ENCODE measurements at regions not wholly inside any gene's neighbourhood (a gene's known extent, or its start where the extent isn't known, plus 50 kb on each side); places are given as distances from the start of the nearest gene placed in this dataset.

- Histone ChIP-seq H3K27ac (no peak overlapping the region), H3K36me3 (no peaks in the 10 kb centered on the region), H3K27me3 (no peaks in the 10 kb centered on the region), H3K9me3 (no peaks in the 10 kb centered on the region), H3K4me3 (no peak overlapping the region), H3K4me1 (no peaks in the 10 kb centered on the region)
- no peak for TF ChIP-seq POLR2A (IDR thresholded peaks at IDR 0.05)
- TF ChIP-seq EP300 (IDR thresholded peaks at IDR 0.05) = no peak
- TF ChIP-seq CTCF (IDR thresholded peaks at IDR 0.05) = no peak
- 19 to 24% methylated on average over 4 of the region's 4 CpGs for WGBS, 2 donors
- no peak for DNase-seq (ENCODE audit: low spot score in 2 of 2)
Measured at GRCh38 chr22:48147404-48147803, 1385.0 kb downstream of the TBC1D22A start.

GRCh38 chr22:48146426-48146825, 1384.0 kb downstream of the TBC1D22A start:
- Histone ChIP-seq H3K27ac (no peak overlapping the region), H3K36me3 (no peaks in the 10 kb centered on the region), H3K4me3 (no peak overlapping the region), H3K27me3 (no peaks in the 10 kb centered on the region), H3K9me3 (no peaks in the 10 kb centered on the region), H3K4me1 (no peaks in the 10 kb centered on the region)
- TF ChIP-seq POLR2A (IDR thresholded peaks at IDR 0.05) = no peak
- no peak for TF ChIP-seq CTCF (IDR thresholded peaks at IDR 0.05)
- TF ChIP-seq EP300 (IDR thresholded peaks at IDR 0.05) = no peak
- no peak for DNase-seq (ENCODE audit: low spot score in 2 of 2)
- 79 to 85% methylated on average over 6 of the region's 6 CpGs for WGBS, 2 donors

- no peaks in the 10 kb centered on the region for H3K27me3 ChIP-seq
- no peaks in the 10 kb centered on the region for H3K4me1 ChIP-seq
- no peak overlapping the region for H3K4me3 ChIP-seq
- no peaks in the 10 kb centered on the region for H3K9me3 ChIP-seq
- no peaks in the 10 kb centered on the region for H3K36me3 ChIP-seq
- H3K27ac ChIP-seq = no peak overlapping the region
- 58 to 64% methylated on average over 7 of the region's 7 CpGs for WGBS, 2 donors
- TF ChIP-seq CTCF (IDR thresholded peaks at IDR 0.05) = no peak
- no peak for TF ChIP-seq EP300 (IDR thresholded peaks at IDR 0.05)
- TF ChIP-seq POLR2A (IDR thresholded peaks at IDR 0.05) = no peak
- DNase-seq (ENCODE audit: low spot score in 2 of 2) = no peak
Measured at GRCh38 chr22:48145738-48146137, 1383.3 kb downstream of the TBC1D22A start.

- H3K27me3 ChIP-seq = no peaks in the 10 kb centered on the region
Measured at GRCh38 chr22:48144318-48144717, 1381.9 kb downstream of the TBC1D22A start.

GRCh38 chr22:48143856-48144255, 1381.4 kb downstream of the TBC1D22A start:
- no peaks in the 10 kb centered on the region for H3K9me3 ChIP-seq
- TF ChIP-seq CTCF (IDR thresholded peaks at IDR 0.05) (no peak), EP300 (IDR thresholded peaks at IDR 0.05) (no peak), POLR2A (IDR thresholded peaks at IDR 0.05) (no peak)
- 89 to 91% methylated on average over 7 of the region's 7 CpGs for WGBS, 2 donors
- H3K4me3 ChIP-seq = no peak overlapping the region
- H3K4me1 ChIP-seq = no peaks in the 10 kb centered on the region
- DNase-seq (ENCODE audit: low spot score in 2 of 2) = no peak
- H3K27ac ChIP-seq = no peak overlapping the region
- H3K27me3 ChIP-seq = no peaks in the 10 kb centered on the region
- no peaks in the 10 kb centered on the region for H3K36me3 ChIP-seq

More at GRCh38 chr22:48144318-48144717, 1381.9 kb downstream of the TBC1D22A start:
- Histone ChIP-seq H3K4me1 (no peaks in the 10 kb centered on the region), H3K4me3 (no peak overlapping the region), H3K9me3 (no peaks in the 10 kb centered on the region), H3K27ac (no peak overlapping the region), H3K36me3 (no peaks in the 10 kb centered on the region)
- DNase-seq (ENCODE audit: low spot score in 2 of 2) = no peak
- no peak for TF ChIP-seq CTCF (IDR thresholded peaks at IDR 0.05)
- TF ChIP-seq POLR2A (IDR thresholded peaks at IDR 0.05) = no peak
- no peak for TF ChIP-seq EP300 (IDR thresholded peaks at IDR 0.05)
- 90 to 94% methylated on average over 4 of the region's 4 CpGs for WGBS, 2 donors

All from tibial nerve (tissue), 4 donors.